H1 (cell line): ENCODE measurements at regions not wholly inside any gene's neighbourhood (a gene's known extent, or its start where the extent isn't known, plus 50 kb on each side); places are given as distances from the start of the nearest gene placed in this dataset.
"Not testable (repeated sequence)": the region's sequence is repeated elsewhere in the genome, so short reads cannot be mapped to it uniquely, and the experiment has no call there.

ENCODE experiments used
- CTCF ChIA-PET: fragments of 300-600 bp; sonication (Branson Sonifier 250); formaldehyde crosslinking; loops from one replicate; lab custom pipeline; 2021; ENCODE audit not compliant: partially characterized antibody; lab: Charles Lee
- POLR2A ChIA-PET: fragments of 300-600 bp; sonication (Branson Sonifier 250); formaldehyde crosslinking; loops from one replicate; lab custom pipeline; 2021; ENCODE audit warnings: inconsistent platforms; ENCODE audit not compliant: partially characterized antibody; lab: Charles Lee
- DNase-seq, 2 experiments: peaks; one replicate each; pipeline versions ENCODE4 v3.0.0 to v3.0.0-alpha.2; 2010 to 2022; ENCODE audit warnings: low spot score in 2 of 2, low read depth in 1 of 2, mixed read lengths in 1 of 2
- FAIRE-seq: peaks from 2 replicates; lab custom pipeline; 2011; peaks lifted over from hg19 to GRCh38; lab: Jason Lieb, UNC
- H2AFZ ChIP-seq: 2 replicates; pipeline ENCODE4 v1.8.1; 2012; ENCODE audit warnings: low read length, inconsistent platforms
- H2AK5ac ChIP-seq: 2 replicates; pipeline ENCODE4 v1.6.1; 2013; ENCODE audit warnings: low read depth, low read length
- H2BK120ac ChIP-seq: replicated peaks from 2 replicates; pipeline ENCODE3; 2013; ENCODE audit warnings: low read depth, low read length, inconsistent platforms
- H2BK12ac ChIP-seq: 2 replicates; pipeline ENCODE4 v1.6.1; 2013; ENCODE audit warnings: low read depth, low read length
- H2BK15ac ChIP-seq: 2 replicates; pipeline ENCODE4 v1.6.1; 2013; ENCODE audit warnings: low read length
- H2BK20ac ChIP-seq: 2 replicates; pipeline ENCODE4 v1.6.1; 2013; ENCODE audit warnings: low read length
- H2BK5ac ChIP-seq: 2 replicates; pipeline ENCODE4 v1.6.1; 2013; ENCODE audit warnings: low read depth, low read length
- H3K14ac ChIP-seq: 2 replicates; pipeline ENCODE4 v1.6.1; 2013; ENCODE audit warnings: inconsistent platforms; ENCODE audit not compliant: insufficient read length
- H3K18ac ChIP-seq: 2 replicates; pipeline ENCODE4 v1.6.1; 2013; ENCODE audit warnings: low read length; ENCODE audit errors: extremely low read depth
- H3K23ac ChIP-seq: 2 replicates; pipeline ENCODE4 v1.6.1; 2013; ENCODE audit warnings: inconsistent platforms; ENCODE audit not compliant: insufficient read length
- H3K23me2 ChIP-seq: 2 replicates; pipeline ENCODE4 v1.6.1; 2013; ENCODE audit warnings: low read depth, low read length
- H3K27ac ChIP-seq: 2 replicates; pipeline ENCODE4 v1.6.1; 2011; ENCODE audit warnings: low read depth, low read length, inconsistent platforms
- H3K27me3 ChIP-seq, 4 experiments: replicated peaks in 1 of 4; 1 replicate in 1 of 4; 2 replicates in 3 of 4; pipeline versions ENCODE4 v1.6.1 to v1.8.1; 2011 to 2013; ENCODE audit warnings: low read length in 3 of 4, mild to moderate bottlenecking in 3 of 4, inconsistent platforms in 2 of 4, mixed read lengths in 2 of 4, moderate library complexity in 1 of 4; ENCODE audit not compliant: control insufficient read depth in 3 of 4, insufficient read depth in 3 of 4; ENCODE audit errors: extremely low read depth in 1 of 4
- H3K36me3 ChIP-seq, 4 experiments: 2 replicates each; pipeline versions ENCODE4 v1.6.1 to v1.8.1; 2011 to 2013; ENCODE audit warnings: mild to moderate bottlenecking in 4 of 4, low read length in 3 of 4, moderate library complexity in 2 of 4, control low read depth in 1 of 4, inconsistent platforms in 1 of 4; ENCODE audit not compliant: insufficient read depth in 4 of 4, control insufficient read depth in 2 of 4
- H3K4ac ChIP-seq: replicated peaks from 2 replicates; pipeline ENCODE3; 2013; ENCODE audit warnings: low read length, low read depth, mixed read lengths, inconsistent platforms; ENCODE audit not compliant: insufficient read length
- H3K4me1 ChIP-seq, 4 experiments: replicated peaks in 1 of 4; 1 replicate in 1 of 4; 2 replicates in 3 of 4; pipeline versions ENCODE4 v1.6.1 to v1.8.1; 2011 to 2013; ENCODE audit warnings: low read length in 3 of 4, inconsistent platforms in 2 of 4, mixed read lengths in 1 of 4; ENCODE audit not compliant: insufficient read depth in 4 of 4, control insufficient read depth in 3 of 4
- H3K4me2 ChIP-seq, 2 experiments: 2 replicates each; pipeline versions ENCODE4 v1.6.1 to v1.8.1; 2011 to 2013; ENCODE audit warnings: low read depth in 2 of 2, low read length in 2 of 2, control low read depth in 1 of 2, inconsistent platforms in 1 of 2, mild to moderate bottlenecking in 1 of 2; ENCODE audit not compliant: insufficient read depth in 1 of 2
- H3K4me3 ChIP-seq, 4 experiments: fragments of 200-600, 300-600 bp in 1 of 4; sonication (generic), shearing (Covaris generic), sonication (Bioruptor Twin) in 1 of 4; 2 replicates each; pipeline versions ENCODE4 v1.5.1 to v1.8.1; 2011 to 2016; ENCODE audit warnings: low read length in 4 of 4, low read depth in 3 of 4, control low read depth in 2 of 4, inconsistent platforms in 2 of 4, mild to moderate bottlenecking in 2 of 4, mixed read lengths in 1 of 4, moderate library complexity in 1 of 4; ENCODE audit not compliant: insufficient read depth in 2 of 4; ENCODE audit errors: extremely low read depth in 1 of 4
- H3K56ac ChIP-seq: replicated peaks from 2 replicates; pipeline ENCODE3; 2013; ENCODE audit warnings: low read depth, mild to moderate bottlenecking, mixed read lengths, low read length, inconsistent platforms; ENCODE audit not compliant: insufficient read length
- H3K79me1 ChIP-seq: 2 replicates; pipeline ENCODE4 v1.6.1; 2013; ENCODE audit warnings: low read depth, low read length, control low read depth
- H3K79me2 ChIP-seq, 2 experiments: 2 replicates each; pipeline versions ENCODE4 v1.6.1 to v1.8.1; 2012 to 2013; ENCODE audit warnings: low read length in 2 of 2, mild to moderate bottlenecking in 2 of 2, inconsistent platforms in 1 of 2; ENCODE audit not compliant: insufficient read depth in 2 of 2, control insufficient read depth in 1 of 2
- H3K9ac ChIP-seq, 4 experiments: replicated peaks in 1 of 4; 1 replicate in 1 of 4; 2 replicates in 3 of 4; pipeline versions ENCODE4 v1.6.1 to v1.8.1; 2011 to 2013; ENCODE audit warnings: low read depth in 3 of 4, low read length in 3 of 4, control low read depth in 2 of 4, mild to moderate bottlenecking in 2 of 4, moderate library complexity in 2 of 4, inconsistent platforms in 1 of 4; ENCODE audit errors: extremely low read depth in 1 of 4
- H3K9me3 ChIP-seq, 2 experiments: 2 replicates each; pipeline versions ENCODE4 v1.6.1 to v1.8.1; 2012 to 2013; ENCODE audit warnings: mild to moderate bottlenecking in 2 of 2, moderate library complexity in 2 of 2, control low read depth in 1 of 2, inconsistent platforms in 1 of 2, low read depth in 1 of 2, low read length in 1 of 2, mixed read lengths in 1 of 2; ENCODE audit not compliant: insufficient read depth in 2 of 2
- H4K20me1 ChIP-seq, 2 experiments: replicated peaks in 1 of 2; 2 replicates each; pipeline versions ENCODE3 to v1.8.1; 2011 to 2013; ENCODE audit warnings: inconsistent platforms in 2 of 2, low read length in 2 of 2, mild to moderate bottlenecking in 1 of 2; ENCODE audit not compliant: insufficient read depth in 2 of 2, control insufficient read depth in 1 of 2
- H4K5ac ChIP-seq: 2 replicates; pipeline ENCODE4 v1.6.1; 2013; ENCODE audit warnings: low read length, low read depth, mixed read lengths, inconsistent platforms; ENCODE audit not compliant: insufficient read length
- H4K8ac ChIP-seq: 2 replicates; pipeline ENCODE4 v1.8.0; 2013; ENCODE audit warnings: mild to moderate bottlenecking, moderate library complexity, low read length, inconsistent platforms; ENCODE audit not compliant: insufficient read depth; ENCODE audit errors: extremely low read depth
- H4K91ac ChIP-seq: replicated peaks from 2 replicates; pipeline ENCODE3; 2013; ENCODE audit warnings: low read length, mixed read lengths, inconsistent platforms; ENCODE audit not compliant: insufficient read length
- WGBS, 2 experiments: shearing (Covaris generic) in 1 of 2; methylation state at CpG; one replicate each; pipeline versions ENCODE4 v1.1.6 to v1.1.7; 2013 to 2015; ENCODE audit warnings: low lambda C conversion rate in 2 of 2, mixed read lengths in 2 of 2, inconsistent platforms in 1 of 2, low coverage in 1 of 2, missing lambda C conversion rate in 1 of 2; ENCODE audit not compliant: insufficient replicate concordance in 2 of 2, insufficient coverage in 1 of 2, insufficient read length in 1 of 2; ENCODE audit errors: extremely low coverage in 1 of 2, missing lambda C conversion rate in 1 of 2; 5-methylcytosine and 5-hydroxymethylcytosine counted together

- H4K20me1 ChIP-seq, H2AFZ ChIP-seq, H3K18ac ChIP-seq, H4K5ac ChIP-seq, H3K4me1 ChIP-seq, H3K4ac ChIP-seq, H2BK12ac ChIP-seq, H2BK120ac ChIP-seq, POLR2A ChIA-PET, H3K23ac ChIP-seq, FAIRE-seq, H3K9me3 ChIP-seq, H3K14ac ChIP-seq, H4K91ac ChIP-seq, CTCF ChIA-PET, DNase-seq, H3K79me2 ChIP-seq, H2BK5ac ChIP-seq, H3K23me2 ChIP-seq, H4K8ac ChIP-seq, H3K27ac ChIP-seq, H3K4me2 ChIP-seq, H3K9ac ChIP-seq, H2BK20ac ChIP-seq, H2AK5ac ChIP-seq, H3K79me1 ChIP-seq, H3K4me3 ChIP-seq, H2BK15ac ChIP-seq, H3K56ac ChIP-seq, H3K36me3 ChIP-seq, H3K27me3 ChIP-seq: not testable (repeated sequence)
- WGBS, 2 experiments, result no CpG with 5 or more reads among the region's 5 CpGs
Observed at GRCh38 chr1:120620693-120620969, 103.1 kb upstream of the NBPF26 start.

- H2BK5ac ChIP-seq, H3K14ac ChIP-seq, H2BK12ac ChIP-seq, H3K23ac ChIP-seq, H3K23me2 ChIP-seq, H4K5ac ChIP-seq, H3K9me3 ChIP-seq, H3K27ac ChIP-seq, H3K4ac ChIP-seq, H4K8ac ChIP-seq, POLR2A ChIA-PET, H3K79me2 ChIP-seq, DNase-seq, H2AFZ ChIP-seq, H3K18ac ChIP-seq, H3K9ac ChIP-seq, H3K4me2 ChIP-seq, H2BK120ac ChIP-seq, H4K91ac ChIP-seq, CTCF ChIA-PET, H3K4me3 ChIP-seq, H2BK20ac ChIP-seq, FAIRE-seq, H3K36me3 ChIP-seq, H4K20me1 ChIP-seq, H2AK5ac ChIP-seq, H3K27me3 ChIP-seq, H2BK15ac ChIP-seq, H3K56ac ChIP-seq, H3K4me1 ChIP-seq, H3K79me1 ChIP-seq: not testable (repeated sequence)
- WGBS, 2 experiments, result no CpG with 5 or more reads among the region's 5 CpGs
Observed at GRCh38 chr1:120621278-120621677, 102.5 kb upstream of the NBPF26 start.
